GM19324 (cell line): ENCODE measurements at regions not wholly inside any gene's neighbourhood (a gene's known extent, or its start where the extent isn't known, plus 50 kb on each side); places are given as distances from the start of the nearest gene placed in this dataset.
"Not testable (repeated sequence)": the region's sequence is repeated elsewhere in the genome, so short reads cannot be mapped to it uniquely, and the experiment has no call there.

Source experiments
- ATAC-seq: cut with Tn5 transposase; IDR thresholded peaks from one replicate; pipeline ENCODE4 v1.9.1; 2021; ENCODE audit warnings: mild to moderate bottlenecking, moderate library complexity; ENCODE audit not compliant: unreplicated experiment, low FRiP score

GRCh38 chrX:13428053-13428786, 108.4 kb upstream of the ATXN3L start:
- no peak for ATAC-seq

DNA sequence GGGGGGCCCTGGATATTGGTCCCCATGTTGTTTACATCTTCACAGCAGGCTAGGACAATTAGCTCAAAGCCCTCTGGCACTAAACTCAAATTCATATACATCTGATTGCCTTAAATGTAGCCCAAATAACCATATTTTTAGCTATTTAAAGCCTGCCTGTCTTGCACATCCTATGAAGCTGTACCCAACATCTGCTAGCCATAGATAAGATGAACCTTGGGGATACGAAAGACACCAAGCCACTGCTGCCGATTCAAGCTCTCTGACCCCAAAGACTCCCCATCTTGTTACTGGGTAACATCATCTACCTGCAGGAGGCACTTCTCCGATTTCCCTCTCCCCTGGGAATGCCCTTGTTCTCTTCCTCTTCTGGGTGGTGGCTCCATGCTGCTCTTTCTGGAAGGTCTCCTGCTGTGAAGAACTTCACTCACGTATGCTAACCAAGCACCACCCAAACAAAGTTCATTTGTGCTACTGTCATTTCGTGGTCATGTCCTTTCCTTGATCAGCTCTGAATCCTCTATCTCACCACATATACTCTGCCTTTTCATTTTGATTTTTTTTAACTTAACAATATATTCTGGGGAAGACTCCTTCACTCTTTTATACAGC, 107.7 kb upstream of the ATXN3L start:
- no peak for ATAC-seq

GRCh38 chrX:13420545-13421183, 100.8 kb upstream of the ATXN3L start:
- ATAC-seq: no peak

DNA sequence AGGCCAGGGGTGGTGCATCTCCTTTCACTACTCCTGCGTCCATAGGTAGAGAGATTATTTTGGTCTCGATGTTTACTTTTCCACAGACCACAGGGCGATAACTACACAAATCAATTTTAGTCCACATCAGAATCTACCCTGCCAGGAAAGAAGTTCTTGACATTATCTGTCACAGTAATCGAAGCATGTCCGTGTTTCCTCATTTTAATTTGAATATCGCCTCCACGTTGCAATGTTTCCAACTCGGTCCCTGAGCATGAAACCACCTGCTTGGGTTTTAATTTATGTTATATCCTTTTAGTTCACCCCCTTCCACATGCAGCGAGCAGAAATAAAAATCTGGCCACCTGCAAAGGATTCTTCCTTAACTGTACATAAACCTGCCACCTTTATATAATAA, 100.1 kb upstream of the ATXN3L start:
- no peak for ATAC-seq

DNA sequence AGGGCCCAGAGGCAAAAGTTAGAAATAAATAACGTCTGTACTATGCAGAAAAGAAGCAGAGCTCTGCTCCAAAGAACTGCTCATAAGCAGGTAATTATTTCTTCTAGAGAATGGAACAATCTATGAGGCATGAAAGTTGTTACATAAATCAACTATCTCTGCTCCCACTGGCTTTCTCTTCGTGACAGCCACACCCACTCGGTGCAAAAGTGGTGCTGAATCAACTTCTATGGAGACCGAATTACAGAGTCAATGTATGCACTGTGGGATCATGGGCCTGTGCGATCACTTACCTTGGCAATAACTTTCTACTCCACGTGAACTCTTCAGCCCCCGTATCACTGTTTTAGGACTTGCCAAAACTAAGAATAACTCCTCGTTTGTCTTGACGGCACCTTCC, 99.4 kb upstream of the ATXN3L start:
- no peak for ATAC-seq

- no peak for ATAC-seq
These were observed 98.6 kb upstream of the ATXN3L start for GRCh38 chrX:13418126-13419097.

DNA sequence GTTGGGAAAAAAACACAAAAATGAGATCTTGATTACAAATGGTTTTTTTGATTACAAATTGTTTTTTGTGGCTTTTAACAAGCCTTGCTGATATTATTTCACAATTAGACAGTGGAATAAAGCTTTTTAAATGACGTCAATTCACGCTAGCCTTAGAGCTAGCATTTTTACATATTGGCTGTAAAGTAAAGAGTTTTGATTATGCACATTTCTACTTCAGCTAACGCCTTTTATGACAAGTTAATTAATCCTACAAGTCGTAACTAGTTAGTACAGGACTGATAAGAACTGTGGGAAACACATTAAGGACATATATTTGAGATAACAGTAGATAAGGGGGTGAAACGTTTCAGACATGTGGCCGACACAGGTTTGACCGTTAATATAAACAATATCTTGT, 95.7 kb upstream of the ATXN3L start:
- ATAC-seq: no peak

GRCh38 chrX:13414006-13414647, 94.3 kb upstream of the ATXN3L start:
- no peak for ATAC-seq

GRCh38 chrX:13412208-13412600, 92.4 kb upstream of the ATXN3L start:
- no peak for ATAC-seq

DNA sequence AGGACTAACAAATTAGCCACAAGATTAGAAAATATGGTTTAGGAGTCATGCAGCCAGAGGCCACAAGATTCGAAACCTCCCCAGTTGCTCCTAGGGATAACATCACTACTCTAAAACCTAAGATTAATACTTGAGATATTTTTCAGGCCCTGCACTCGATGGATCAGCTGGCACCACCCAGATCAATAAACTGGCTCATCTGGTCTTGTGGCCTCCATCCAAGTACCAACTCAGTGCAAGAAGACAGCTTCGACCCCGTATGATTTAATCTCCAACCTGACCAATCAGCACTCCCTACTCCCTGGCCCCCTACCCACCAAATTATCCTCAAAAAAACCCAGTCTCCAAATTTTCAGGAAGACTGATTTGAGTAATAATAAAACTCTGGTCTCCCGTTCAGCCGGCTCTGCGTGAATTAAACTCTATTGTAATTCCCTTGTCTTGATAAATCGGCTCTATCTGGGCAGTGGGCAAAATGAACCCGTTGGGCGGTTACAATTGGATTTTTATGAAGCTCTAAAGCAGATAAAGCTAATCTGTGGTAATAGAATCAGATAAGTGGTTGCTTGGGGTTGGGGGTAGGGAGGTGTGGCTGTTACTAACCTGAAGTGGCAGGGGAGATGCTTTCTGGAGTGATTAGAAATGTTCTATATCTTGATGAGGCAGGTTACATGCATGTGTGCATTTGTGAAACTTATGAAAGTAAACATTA, 91.8 kb upstream of the ATXN3L start:
- no peak for ATAC-seq

- ATAC-seq: not testable (repeated sequence)
These were observed 88.7 kb upstream of the ATXN3L start for GRCh38 chrX:13408599-13408998.

DNA sequence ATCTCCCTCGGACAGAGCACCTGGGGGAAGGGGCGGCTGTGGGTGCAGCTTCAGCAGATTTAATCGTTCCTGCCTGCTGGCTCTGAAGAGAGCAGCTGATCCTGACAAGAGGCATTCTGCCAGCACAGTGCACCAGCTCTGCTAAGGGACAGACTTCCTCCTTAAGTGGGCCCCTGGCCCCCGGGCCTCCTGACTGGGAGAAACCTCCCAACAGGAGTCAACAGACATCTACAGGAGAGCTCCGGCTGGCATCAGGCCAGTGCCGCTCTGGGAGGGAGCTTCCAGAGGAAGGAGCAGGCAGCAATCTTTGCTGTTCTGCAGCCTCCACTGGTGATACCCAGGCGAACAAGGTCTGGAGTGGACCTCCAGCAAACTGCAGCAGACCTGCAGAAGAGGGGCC, 84.9 kb upstream of the ATXN3L start:
- not testable (repeated sequence) for ATAC-seq

- no peak for ATAC-seq
These were observed 84.5 kb upstream of the ATXN3L start for GRCh38 chrX:13404364-13404763.

DNA sequence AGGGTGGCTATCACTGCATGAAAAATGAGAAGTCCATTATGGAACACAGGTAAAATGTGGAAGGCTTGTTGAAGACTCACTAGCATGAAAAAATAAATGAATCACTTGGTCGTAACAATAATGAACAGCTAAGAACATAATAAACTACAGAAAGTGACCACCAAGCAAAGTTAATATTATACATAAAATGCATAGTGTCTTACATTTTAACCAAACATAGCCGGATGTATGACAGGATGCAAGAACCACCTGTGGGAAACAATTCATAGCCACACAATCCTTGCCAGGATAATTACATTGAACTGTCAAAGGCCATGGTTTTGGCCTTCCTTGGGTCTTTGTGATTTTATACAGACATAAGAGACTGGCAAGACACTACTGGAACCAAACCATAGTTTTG, 81.9 kb upstream of the ATXN3L start:
- no peak for ATAC-seq

DNA sequence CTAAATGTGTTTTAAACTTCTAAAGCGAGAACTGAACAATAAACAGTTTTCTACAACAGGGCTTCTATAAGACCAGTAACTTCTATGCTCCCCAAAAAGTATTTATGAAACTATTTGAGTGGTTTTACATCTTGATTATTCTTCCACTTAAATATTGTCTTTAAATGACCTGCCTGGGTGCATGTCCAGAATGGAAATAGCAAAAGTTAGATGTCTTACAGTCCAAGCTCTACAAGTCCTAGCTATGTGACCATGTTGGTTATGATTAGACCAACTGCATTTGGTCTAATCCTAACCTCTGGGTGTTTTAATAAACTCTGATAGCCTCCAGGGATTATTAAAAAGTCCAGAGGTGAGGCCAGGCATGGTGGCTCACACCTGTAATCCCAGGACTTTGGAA, 79.0 kb upstream of the ATXN3L start:
- no peak for ATAC-seq

DNA sequence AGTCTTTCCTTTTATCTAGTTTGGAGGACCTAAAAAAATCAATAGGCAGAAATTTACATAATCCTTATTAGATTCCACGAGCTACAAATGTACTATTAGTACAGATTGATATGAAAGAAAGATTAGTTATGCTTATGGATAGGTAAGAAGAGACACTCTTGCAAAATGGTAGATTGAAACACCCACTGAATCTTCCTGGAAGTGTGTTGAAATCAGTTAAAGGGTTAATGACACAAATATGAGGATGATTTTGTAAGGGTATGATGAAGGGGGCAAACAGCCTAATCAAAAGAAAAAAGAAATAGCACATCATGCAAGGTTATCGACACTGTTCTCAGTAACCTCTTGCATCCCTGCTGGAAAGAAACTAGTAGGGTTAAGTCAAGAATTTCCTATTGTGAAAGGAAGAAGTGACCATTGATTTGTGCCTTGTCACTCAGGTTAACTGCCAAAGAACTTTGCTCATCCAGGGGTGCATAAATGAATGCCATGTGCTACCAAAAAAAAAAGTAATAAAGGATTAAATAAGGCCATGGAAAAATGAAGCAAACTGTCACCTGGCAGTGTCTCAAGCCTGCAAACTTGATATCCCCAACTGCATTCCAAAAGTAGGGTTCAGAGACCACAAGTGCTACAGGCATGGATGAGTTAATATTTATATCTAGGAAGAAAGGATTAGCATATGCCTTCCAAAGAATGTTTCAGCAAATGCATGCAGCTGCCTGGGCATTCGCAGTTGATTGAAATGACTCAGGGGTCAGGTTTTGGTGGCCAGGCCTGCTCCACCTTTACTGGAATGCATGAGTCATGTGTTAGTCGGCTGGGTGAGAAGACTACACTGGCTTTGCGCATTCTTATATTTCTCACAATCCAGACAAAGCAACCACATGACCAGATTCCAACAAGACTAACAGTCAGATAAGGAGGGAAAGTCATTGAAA, 78.3 kb upstream of the ATXN3L start:
- ATAC-seq: no peak

DNA sequence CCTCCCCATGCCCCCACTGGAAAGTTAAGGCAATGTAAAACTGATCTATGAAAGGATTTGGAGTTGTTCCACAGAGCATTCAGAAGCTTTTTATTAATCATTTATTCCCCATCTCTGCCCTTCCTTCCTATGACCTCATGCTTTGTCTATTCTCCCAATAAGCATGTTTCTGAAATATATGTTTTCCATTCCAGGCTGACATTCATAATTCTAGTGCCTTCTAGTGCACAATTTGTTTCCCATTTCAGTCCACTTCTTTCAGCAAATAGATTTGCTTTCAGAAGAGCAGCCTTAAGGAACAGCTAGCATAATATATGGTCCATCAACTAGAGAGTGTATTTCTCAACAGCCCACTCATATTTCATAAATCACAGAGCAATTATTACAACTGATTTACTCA, 77.1 kb upstream of the ATXN3L start:
- ATAC-seq: no peak

- ATAC-seq: no peak
These were observed 69.6 kb upstream of the ATXN3L start for GRCh38 chrX:13389501-13389900.
